ENCODE measurements at regions not wholly inside any gene's neighbourhood (a gene's known extent, or its start where the extent isn't known, plus 50 kb on each side); places are given as distances from the start of the nearest gene placed in this dataset.

DNA sequence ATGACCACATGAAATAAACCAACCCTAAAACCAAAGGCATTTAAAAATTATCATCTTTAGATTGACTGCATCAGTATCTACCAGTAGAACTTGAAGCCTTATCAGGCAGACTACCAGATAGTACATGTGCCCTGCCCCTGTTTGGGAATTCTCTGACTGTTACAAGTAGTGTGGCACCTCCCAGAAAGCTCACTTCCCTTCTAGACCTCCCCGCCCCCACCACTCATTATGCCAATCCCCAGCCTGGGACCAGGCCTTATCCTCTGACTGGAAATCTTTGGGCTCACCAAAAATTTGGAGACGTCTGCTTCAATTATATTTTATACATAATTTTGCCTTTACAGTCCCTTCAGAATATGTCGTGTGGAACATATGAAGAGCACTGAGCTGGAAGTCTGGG lies 155.6 kb downstream of the TFAP2B start:
- TF ChIP-seq, protein P1, sequence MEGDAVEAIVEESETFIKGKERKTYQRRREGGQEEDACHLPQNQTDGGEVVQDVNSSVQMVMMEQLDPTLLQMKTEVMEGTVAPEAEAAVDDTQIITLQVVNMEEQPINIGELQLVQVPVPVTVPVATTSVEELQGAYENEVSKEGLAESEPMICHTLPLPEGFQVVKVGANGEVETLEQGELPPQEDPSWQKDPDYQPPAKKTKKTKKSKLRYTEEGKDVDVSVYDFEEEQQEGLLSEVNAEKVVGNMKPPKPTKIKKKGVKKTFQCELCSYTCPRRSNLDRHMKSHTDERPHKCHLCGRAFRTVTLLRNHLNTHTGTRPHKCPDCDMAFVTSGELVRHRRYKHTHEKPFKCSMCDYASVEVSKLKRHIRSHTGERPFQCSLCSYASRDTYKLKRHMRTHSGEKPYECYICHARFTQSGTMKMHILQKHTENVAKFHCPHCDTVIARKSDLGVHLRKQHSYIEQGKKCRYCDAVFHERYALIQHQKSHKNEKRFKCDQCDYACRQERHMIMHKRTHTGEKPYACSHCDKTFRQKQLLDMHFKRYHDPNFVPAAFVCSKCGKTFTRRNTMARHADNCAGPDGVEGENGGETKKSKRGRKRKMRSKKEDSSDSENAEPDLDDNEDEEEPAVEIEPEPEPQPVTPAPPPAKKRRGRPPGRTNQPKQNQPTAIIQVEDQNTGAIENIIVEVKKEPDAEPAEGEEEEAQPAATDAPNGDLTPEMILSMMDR (IDR thresholded peaks at IDR 0.05; ENCODE audit: low read length) = no peak
- TF ChIP-seq EZH2 (optimal IDR thresholded peaks at IDR 0.05; ENCODE audit: low read depth, low read length) = no peak
